GM12873 (cell line): ENCODE measurements at regions not wholly inside any gene's neighbourhood (a gene's known extent, or its start where the extent isn't known, plus 50 kb on each side); places are given as distances from the start of the nearest gene placed in this dataset.

Experiments used
- TF ChIP-seq, protein P1 (sequence below): IDR thresholded peaks from 2 replicates; pipeline ENCODE4 v1.5.1; 2012; ENCODE audit warnings: low read depth, mild to moderate bottlenecking, moderate library complexity, low read length, control low read depth; ENCODE audit not compliant: insufficient read depth; ENCODE audit errors: missing control alignments

DNA sequence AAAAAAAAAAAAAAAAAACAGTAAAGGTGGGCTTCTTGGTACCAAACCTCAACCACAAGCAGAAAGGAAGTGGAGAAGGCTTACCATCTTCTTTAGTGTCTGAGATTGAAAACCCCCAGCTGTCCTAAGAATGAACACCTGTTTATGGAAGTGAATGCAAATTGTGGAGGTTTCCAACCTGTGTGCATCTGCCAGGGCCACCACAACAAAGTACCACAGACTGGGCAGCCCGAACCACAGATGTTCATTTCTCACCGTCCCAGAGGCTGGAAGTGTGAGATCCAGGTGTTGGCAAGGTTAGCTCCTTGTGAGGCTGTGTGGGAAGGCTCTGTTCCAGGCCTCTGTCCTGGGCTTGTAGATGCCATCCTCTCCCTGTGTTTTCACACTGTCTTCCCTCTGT lies 348.7 kb downstream of the SETD4 start:
- TF ChIP-seq, protein P1, sequence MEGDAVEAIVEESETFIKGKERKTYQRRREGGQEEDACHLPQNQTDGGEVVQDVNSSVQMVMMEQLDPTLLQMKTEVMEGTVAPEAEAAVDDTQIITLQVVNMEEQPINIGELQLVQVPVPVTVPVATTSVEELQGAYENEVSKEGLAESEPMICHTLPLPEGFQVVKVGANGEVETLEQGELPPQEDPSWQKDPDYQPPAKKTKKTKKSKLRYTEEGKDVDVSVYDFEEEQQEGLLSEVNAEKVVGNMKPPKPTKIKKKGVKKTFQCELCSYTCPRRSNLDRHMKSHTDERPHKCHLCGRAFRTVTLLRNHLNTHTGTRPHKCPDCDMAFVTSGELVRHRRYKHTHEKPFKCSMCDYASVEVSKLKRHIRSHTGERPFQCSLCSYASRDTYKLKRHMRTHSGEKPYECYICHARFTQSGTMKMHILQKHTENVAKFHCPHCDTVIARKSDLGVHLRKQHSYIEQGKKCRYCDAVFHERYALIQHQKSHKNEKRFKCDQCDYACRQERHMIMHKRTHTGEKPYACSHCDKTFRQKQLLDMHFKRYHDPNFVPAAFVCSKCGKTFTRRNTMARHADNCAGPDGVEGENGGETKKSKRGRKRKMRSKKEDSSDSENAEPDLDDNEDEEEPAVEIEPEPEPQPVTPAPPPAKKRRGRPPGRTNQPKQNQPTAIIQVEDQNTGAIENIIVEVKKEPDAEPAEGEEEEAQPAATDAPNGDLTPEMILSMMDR = no peak

DNA sequence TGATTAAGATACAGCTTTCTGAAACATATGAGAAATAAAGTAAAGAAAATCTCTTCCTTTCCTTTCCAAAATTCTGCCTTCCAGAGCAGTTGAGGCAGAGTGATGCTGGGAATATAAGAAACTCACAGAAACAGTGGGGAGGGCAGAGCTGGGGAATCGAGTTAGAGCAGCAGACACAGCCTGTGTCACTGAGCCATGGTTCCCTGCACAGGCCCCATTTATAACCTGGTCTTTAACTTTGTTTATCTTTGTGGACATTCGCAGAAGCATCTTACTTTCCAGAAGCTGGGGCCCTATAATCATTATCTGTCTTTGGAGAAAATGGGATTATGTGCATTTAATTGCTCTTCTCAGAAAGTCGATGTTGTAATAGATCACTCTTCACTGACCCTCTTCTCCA lies 349.1 kb downstream of the SETD4 start:
- TF ChIP-seq, protein P1 = no peak

DNA sequence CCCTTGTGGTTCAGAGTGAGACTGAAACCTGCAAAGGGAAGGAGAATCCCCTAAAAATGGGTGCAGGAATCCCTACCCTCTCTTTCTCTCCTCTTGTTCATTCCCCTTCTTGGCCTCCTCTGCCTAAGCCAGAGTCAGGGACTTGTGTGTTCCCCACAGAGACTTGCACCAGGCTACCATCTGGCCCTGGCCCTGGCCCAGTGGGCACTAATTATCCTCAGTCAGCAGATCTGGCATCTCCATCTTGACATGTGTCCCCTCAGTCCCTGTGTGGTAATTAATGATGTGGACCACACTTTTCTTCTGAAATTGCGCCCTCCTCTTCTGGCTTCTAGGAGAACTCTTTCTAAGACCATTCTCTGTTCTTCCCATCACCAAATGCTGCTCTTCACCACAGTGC lies 354.4 kb downstream of the SETD4 start:
- TF ChIP-seq, protein P1 = no peak

DNA sequence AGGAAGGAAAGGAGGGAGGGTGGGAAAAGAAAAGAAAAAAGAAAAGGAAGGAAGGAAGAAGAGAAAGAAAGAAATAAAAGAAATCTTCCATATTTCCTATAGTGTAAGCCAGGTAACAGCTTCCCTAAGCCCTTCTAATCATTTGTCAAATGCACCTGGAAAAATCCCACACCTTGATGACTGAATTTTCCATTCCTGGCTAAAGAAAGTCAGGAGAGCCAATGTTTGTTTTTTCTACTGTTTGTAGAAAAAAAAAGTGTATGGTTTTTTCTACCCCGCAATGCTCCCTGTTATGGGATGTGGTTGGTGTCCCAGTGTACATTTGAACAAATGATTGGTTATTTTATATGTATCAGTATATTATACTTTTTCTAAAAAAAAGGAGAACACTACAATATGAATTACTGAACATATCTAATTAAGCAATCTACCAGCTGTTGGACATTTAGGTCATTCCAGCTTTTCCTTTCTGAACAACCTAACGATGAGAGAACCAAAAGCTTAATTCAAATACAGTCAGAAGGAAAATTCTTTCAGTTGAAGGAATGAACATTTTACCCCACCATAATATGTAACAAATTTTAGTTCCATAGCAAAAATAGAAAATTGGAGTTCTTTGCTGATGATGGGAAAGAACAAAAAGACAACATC lies 355.0 kb downstream of the SETD4 start:
- TF ChIP-seq, protein P1 = no peak

DNA sequence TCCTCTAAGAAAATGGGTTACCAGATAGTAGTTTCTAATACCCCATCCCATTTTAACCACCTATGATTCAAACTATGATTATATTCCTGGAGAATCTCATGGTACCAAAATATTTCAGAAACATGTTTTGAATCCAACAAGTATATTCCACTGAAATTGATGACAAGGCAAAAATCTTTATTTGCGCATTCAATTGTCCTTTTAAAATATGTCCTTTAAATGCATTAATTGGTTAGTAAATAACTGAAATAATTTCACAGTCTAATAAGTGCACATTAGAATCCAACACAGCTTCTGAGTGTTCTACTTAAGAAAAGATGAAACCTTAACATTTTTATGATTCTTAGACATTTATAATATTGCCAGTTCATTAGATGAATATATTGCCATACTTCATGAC lies 356.6 kb downstream of the SETD4 start:
- TF ChIP-seq, protein P1 = no peak

DNA sequence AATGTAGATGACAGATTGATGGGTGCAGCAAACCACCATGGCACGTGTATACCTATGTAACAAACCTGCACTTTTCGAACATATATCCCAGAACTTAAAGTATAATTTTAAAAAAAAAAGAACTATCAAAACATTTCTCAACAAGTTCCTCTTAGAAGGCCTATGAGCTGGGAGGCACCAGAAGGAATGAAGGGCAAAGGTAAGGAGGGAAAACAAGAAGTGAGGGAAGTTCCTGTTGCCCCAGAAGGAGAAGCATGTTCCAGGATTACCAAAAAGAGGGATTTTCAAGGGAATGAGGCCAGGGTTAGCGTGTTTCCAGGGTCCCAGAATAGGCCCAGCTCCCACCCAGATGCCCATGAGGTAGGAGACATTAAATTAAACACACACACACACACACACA lies 361.0 kb downstream of the SETD4 start:
- TF ChIP-seq, protein P1 = no peak

DNA sequence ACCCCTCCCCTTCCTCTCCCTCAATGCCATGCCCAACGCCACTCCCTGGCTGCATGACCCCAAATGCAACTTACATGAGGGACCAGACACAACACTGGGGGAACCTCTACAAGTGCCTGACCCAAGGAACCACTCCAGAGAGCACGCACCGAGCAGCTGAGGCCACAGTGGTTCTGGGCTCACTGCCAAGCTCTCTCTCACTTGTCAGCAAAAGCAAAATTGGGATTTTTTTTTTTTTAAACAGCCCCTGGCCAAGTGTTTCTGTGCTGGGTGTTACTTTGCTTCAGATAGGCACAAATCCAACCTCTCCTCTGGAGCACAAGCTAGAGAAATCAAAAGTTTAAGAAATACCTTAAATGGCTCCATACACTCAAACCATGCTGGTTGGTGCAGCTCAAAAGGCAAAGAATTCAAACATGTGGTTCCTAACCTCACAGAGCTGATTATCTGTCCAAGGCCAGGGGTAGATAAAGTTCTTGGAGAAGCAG lies 363.0 kb downstream of the SETD4 start:
- TF ChIP-seq, protein P1 = no peak
